Suprapubic skin (tissue), 4 donors: ENCODE measurements at regions not wholly inside any gene's neighbourhood (a gene's known extent, or its start where the extent isn't known, plus 50 kb on each side); places are given as distances from the start of the nearest gene placed in this dataset.

Experiments used
- DNase-seq, 2 donors: peaks; one replicate each; pipeline ENCODE4 v3.0.0-alpha.2; 2019; ENCODE audit warnings: low spot score in 2 of 2
- H3K27ac ChIP-seq: fragments of 200-600 bp; sonication (generic); one replicate; pipeline ENCODE4 v1.5.1; 2019
- H3K27me3 ChIP-seq: fragments of 200-600 bp; sonication (generic); one replicate; pipeline ENCODE4 v1.5.1; 2019
- H3K36me3 ChIP-seq: fragments of 200-600 bp; sonication (generic); one replicate; pipeline ENCODE4 v1.5.1; 2019
- H3K4me1 ChIP-seq: fragments of 200-600 bp; sonication (generic); one replicate; pipeline ENCODE4 v1.5.1; 2019
- H3K4me3 ChIP-seq: fragments of 200-600 bp; sonication (generic); one replicate; pipeline ENCODE4 v1.5.1; 2019; ENCODE audit warnings: mild to moderate bottlenecking
- H3K9me3 ChIP-seq: fragments of 200-600 bp; sonication (generic); one replicate; pipeline ENCODE4 v1.5.1; 2019
- EP300 ChIP-seq: sonication (generic); formaldehyde crosslinking; IDR thresholded peaks from one replicate; pipeline ENCODE4 v1.6.1; 2017; ENCODE audit warnings: antibody characterized with exemption
- POLR2A ChIP-seq, 2 donors: fragments of 450-650 bp; IDR thresholded peaks; one replicate each; pipeline ENCODE4 v1.6.1; 2017; ENCODE audit warnings: antibody characterized with exemption in 2 of 2, mild to moderate bottlenecking in 2 of 2, moderate library complexity in 2 of 2
- POLR2AphosphoS5 ChIP-seq, 3 donors: sonication (generic); formaldehyde crosslinking; IDR thresholded peaks; one replicate each; pipeline ENCODE4 v1.6.1; 2017; ENCODE audit warnings: antibody characterized with exemption in 3 of 3
- WGBS: methylation state at CpG from one replicate; pipeline ENCODE4 v1.1.5; 2018; 5-methylcytosine and 5-hydroxymethylcytosine counted together
- TF ChIP-seq, protein P1 (sequence below), 2 donors: fragments of 200-600 bp in 1 of 2; fragments of 450-650 bp in 1 of 2; sonication (generic) in 1 of 2; IDR thresholded peaks; one replicate each; pipeline ENCODE4 v1.5.1; 2016 to 2019; ENCODE audit warnings: antibody characterized with exemption in 2 of 2, mild to moderate bottlenecking in 1 of 2, moderate library complexity in 1 of 2

DNA sequence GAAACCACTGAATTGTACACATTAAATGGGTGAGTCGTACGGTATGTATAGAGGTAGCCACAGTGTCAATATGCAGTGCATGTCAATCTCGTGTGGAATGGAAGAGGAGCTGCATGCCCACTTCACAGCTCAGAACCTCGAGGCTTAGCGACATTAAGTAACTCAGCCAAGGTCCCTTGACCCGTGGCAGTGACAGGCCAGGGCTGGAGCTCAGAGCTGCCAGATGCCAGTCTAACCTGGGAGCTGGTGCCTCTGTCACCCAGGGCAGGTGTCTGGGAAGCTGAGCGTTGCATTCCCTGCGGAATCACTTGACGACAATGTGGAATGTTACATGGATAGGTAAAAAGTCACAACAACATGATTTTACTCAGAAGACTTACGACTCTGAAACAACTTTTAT is 298.1 kb downstream of the FOXL1 start:
- DNase-seq: no peak
- H3K27me3 ChIP-seq: peaks cover 88% of the 10 kb centered on the region
- H3K36me3 ChIP-seq: no peaks in the 10 kb centered on the region
- H3K4me1 ChIP-seq: no peaks in the 10 kb centered on the region
- H3K4me3 ChIP-seq: no peak overlapping the region
- H3K27ac ChIP-seq: no peak overlapping the region
- no peak for TF ChIP-seq POLR2A (IDR thresholded peaks at IDR 0.05)
- WGBS: 87% methylated on average over 10 of the region's 10 CpGs
- H3K9me3 ChIP-seq: no peaks in the 10 kb centered on the region

GRCh38 chr16:86877108-86877507 is 298.8 kb downstream of the FOXL1 start:
- no peaks in the 10 kb centered on the region for H3K4me1 ChIP-seq
- H3K27ac ChIP-seq: no peak overlapping the region
- no peak for DNase-seq
- H3K36me3 ChIP-seq: no peaks in the 10 kb centered on the region
- no peaks in the 10 kb centered on the region for H3K9me3 ChIP-seq
- TF ChIP-seq, protein P1, sequence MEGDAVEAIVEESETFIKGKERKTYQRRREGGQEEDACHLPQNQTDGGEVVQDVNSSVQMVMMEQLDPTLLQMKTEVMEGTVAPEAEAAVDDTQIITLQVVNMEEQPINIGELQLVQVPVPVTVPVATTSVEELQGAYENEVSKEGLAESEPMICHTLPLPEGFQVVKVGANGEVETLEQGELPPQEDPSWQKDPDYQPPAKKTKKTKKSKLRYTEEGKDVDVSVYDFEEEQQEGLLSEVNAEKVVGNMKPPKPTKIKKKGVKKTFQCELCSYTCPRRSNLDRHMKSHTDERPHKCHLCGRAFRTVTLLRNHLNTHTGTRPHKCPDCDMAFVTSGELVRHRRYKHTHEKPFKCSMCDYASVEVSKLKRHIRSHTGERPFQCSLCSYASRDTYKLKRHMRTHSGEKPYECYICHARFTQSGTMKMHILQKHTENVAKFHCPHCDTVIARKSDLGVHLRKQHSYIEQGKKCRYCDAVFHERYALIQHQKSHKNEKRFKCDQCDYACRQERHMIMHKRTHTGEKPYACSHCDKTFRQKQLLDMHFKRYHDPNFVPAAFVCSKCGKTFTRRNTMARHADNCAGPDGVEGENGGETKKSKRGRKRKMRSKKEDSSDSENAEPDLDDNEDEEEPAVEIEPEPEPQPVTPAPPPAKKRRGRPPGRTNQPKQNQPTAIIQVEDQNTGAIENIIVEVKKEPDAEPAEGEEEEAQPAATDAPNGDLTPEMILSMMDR (IDR thresholded peaks at IDR 0.05): no peak
- TF ChIP-seq POLR2A (IDR thresholded peaks at IDR 0.05): no peak
- TF ChIP-seq EP300: no peak
- TF ChIP-seq POLR2AphosphoS5 (IDR thresholded peaks at IDR 0.05): no peak
- 78% methylated on average over 10 of the region's 10 CpGs for whole genome bisulfite sequencing
- no peak overlapping the region for H3K4me3 ChIP-seq
- H3K27me3 ChIP-seq: peaks cover 83% of the 10 kb centered on the region

GRCh38 chr16:86877835-86878234 is 299.5 kb downstream of the FOXL1 start:
- Histone ChIP-seq H3K27me3 (peaks cover 76% of the 10 kb centered on the region), H3K36me3 (no peaks in the 10 kb centered on the region), H3K4me1 (no peaks in the 10 kb centered on the region), H3K9me3 (no peaks in the 10 kb centered on the region), H3K27ac (no peak overlapping the region), H3K4me3 (no peak overlapping the region)
- no peak for DNase-seq
- 26% methylated on average over 2 of the region's 2 CpGs for WGBS
- TF ChIP-seq POLR2A (IDR thresholded peaks at IDR 0.05) (no peak), POLR2AphosphoS5 (IDR thresholded peaks at IDR 0.05) (no peak), EP300 (no peak)
- TF ChIP-seq, protein P1 (IDR thresholded peaks at IDR 0.05): no peak

DNA sequence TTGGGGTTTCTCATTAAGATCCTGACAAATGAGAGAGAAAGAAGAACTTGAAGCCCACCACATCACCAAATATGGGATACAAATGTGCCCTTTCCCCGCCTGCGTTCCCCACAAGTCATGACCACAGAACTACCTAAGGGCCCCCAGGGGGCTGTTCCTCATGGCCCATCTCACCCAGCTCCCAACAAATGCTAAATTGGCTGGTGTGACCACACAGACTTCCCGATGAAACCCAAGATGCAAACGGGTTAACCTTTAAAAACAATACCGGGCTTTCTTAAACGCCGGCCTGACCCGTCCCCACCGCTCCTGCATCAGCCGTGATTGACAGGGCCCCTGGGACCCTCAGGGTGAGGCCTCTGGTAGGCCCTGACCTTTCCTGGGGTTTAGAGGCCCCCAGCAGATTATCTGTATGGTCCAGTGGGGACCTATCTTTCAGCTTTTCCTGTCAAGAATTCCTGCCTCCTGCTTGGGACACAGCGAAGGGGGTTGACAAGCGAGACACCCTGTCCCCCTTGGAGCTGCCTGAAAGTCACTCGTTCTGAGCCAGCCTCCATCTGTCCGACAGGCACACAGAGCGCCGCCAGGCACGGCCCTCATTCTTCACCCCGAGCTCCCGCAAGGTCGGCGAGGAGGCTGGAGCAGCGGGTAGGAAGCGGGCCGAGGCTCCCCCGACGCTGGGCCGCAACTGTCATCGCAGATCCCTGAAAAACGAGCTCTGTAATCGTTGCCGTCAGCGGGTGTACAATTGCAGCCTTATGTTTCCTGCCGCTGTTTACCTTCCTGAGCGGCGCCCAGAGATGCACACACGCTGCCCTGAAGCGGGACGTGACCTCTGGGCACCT is 300.1 kb downstream of the FOXL1 start:
- H3K27ac ChIP-seq: no peak overlapping the region
- H3K36me3 ChIP-seq: no peaks in the 10 kb centered on the region
- TF ChIP-seq, protein P1 (IDR thresholded peaks at IDR 0.05): no peak
- TF ChIP-seq POLR2A (IDR thresholded peaks at IDR 0.05): no peak
- no peak for TF ChIP-seq EP300
- TF ChIP-seq POLR2AphosphoS5 (IDR thresholded peaks at IDR 0.05): no peak
- peaks cover 73% of the 10 kb centered on the region for H3K27me3 ChIP-seq
- 64% methylated on average over 23 of the region's 38 CpGs for WGBS
- H3K9me3 ChIP-seq: no peaks in the 10 kb centered on the region
- DNase-seq: no peak
- H3K4me3 ChIP-seq: no peak overlapping the region
- no peaks in the 10 kb centered on the region for H3K4me1 ChIP-seq

GRCh38 chr16:86879268-86879667 is 300.9 kb downstream of the FOXL1 start:
- no peaks in the 10 kb centered on the region for H3K9me3 ChIP-seq
- WGBS: 95% methylated on average over 7 of the region's 11 CpGs
- no peak overlapping the region for H3K4me3 ChIP-seq
- no peaks in the 10 kb centered on the region for H3K36me3 ChIP-seq
- TF ChIP-seq POLR2A (IDR thresholded peaks at IDR 0.05) (no peak), POLR2AphosphoS5 (IDR thresholded peaks at IDR 0.05) (no peak), EP300 (no peak)
- TF ChIP-seq, protein P1 (IDR thresholded peaks at IDR 0.05): no peak
- peaks cover 74% of the 10 kb centered on the region for H3K27me3 ChIP-seq
- no peaks in the 10 kb centered on the region for H3K4me1 ChIP-seq
- no peak overlapping the region for H3K27ac ChIP-seq
- DNase-seq: no peak
